ENCODE measurements at regions not wholly inside any gene's neighbourhood (a gene's known extent, or its start where the extent isn't known, plus 50 kb on each side); places are given as distances from the start of the nearest gene placed in this dataset.

DNA sequence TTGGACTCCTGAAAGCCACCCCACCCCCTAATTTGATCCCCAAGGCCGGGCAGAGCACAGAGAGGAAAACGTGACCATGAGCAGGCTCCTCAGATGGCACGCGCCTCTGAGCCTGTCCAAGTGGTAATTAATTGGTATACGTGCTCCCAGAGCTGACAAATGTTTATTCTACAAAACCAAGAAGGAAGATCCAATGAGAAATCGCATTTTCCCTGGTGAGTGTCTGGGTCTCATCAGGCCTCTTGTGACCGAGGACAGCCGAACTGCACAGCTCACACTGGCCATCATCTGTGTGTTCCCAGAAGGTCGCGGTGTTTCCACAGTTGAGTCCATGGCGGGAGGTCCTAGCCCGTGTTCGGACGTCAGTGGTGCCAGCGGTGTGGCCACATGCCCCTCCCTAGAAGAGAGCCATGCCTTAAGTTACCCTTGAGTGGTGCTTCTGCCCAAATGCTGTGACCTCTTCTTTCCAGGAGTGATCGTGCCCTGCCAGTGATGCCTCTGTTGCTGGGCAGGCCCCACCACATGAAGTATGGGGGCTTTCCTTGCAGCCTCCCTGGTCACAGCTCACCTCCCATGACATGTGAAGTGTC, 317.5 kb upstream of the RTL1 start:
- no peak for DNase-seq (ENCODE audit: low spot score)
- TF ChIP-seq, protein P1, sequence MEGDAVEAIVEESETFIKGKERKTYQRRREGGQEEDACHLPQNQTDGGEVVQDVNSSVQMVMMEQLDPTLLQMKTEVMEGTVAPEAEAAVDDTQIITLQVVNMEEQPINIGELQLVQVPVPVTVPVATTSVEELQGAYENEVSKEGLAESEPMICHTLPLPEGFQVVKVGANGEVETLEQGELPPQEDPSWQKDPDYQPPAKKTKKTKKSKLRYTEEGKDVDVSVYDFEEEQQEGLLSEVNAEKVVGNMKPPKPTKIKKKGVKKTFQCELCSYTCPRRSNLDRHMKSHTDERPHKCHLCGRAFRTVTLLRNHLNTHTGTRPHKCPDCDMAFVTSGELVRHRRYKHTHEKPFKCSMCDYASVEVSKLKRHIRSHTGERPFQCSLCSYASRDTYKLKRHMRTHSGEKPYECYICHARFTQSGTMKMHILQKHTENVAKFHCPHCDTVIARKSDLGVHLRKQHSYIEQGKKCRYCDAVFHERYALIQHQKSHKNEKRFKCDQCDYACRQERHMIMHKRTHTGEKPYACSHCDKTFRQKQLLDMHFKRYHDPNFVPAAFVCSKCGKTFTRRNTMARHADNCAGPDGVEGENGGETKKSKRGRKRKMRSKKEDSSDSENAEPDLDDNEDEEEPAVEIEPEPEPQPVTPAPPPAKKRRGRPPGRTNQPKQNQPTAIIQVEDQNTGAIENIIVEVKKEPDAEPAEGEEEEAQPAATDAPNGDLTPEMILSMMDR (IDR thresholded peaks at IDR 0.05; ENCODE audit: extremely low read depth, missing control alignments), result no peak

DNA sequence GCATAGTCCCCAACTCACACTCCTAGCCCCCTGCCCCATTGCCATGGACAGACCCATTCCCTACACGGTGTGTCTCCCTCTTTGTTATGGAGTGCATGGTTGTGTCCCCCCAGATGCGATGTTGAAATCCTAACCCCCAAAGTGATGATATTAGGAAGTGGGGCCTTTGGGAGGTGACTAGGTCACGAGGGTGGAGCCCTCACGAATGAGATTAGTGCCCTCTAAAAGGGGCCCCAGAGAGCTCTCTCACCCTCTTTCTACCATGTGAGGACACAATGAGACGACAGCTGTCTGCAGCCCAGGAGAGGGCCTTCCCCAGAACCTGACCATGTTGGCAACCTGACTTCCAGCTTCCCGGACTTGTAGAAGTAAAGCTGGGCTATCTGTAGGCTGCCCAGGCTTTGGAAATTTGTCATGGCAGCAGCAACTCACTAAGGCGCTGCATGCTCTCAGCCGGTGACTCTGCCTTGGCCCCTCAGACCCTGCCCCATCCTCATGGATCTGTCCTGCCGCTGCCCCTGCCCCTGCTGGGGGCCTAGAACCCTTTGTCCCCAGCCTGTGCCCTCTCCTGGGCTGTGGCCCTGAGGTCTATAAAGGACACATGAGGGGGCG, 318.1 kb upstream of the RTL1 start:
- TF ChIP-seq, protein P1 (IDR thresholded peaks at IDR 0.05; ENCODE audit: extremely low read depth, missing control alignments), result no peak
- no peak for DNase-seq (ENCODE audit: low spot score)

DNA sequence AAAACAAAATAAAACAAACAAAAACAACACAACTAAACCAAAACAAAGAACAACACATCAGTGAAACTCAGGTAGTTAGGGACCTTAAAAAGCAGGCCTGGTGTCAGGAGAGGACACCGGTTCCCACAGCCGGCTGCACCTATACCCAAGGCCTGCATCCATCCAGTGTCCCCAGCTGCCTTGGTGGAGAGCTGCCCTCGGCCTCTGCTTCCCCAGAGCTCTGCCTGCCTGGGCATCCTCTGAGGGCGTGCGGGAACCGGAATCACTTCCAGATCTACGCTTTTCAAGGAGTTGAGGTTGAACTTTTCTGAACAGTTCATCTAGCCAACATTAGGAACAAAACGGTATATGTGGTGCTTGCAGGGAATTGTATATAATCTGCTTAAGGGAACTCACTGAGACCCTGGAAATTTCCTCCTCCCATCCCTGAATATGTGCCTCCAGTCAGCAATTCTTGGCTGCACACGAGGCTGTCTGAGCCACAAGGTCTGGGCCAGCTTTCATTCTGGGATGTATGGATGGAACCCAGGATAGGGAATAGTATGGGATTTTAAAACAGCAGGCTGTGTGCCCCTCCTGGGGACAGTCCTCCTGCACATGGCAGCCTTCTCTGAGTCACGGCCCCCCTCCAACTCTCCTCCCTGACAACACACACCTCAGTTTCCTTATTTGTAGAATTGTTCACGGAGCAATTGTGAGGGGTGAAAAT, 319.0 kb upstream of the RTL1 start:
- TF ChIP-seq, protein P1 (IDR thresholded peaks at IDR 0.05; ENCODE audit: extremely low read depth, missing control alignments), result no peak
- no peak for DNase-seq (ENCODE audit: low spot score)

DNA sequence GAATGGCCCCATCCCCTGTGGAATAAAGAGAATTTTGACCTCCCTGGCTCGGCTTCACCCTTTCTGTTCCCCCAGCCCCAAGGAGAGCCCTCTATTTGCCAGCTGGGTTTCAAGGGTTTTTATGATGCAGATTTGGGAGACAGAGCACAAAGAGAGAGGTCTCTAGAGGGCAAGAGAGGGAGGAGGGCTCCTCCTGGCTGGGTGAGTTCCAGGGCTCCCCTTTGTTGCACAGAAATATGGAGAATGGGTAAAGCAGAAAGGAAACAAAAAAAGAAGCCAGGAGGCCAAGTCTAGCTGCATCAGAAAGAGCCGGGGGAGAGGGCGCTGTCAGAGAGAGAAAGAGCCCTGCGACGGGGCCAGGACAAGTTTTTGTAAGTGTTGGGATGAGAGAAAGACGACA, 319.6 kb upstream of the RTL1 start:
- DNase-seq (ENCODE audit: low spot score), result no peak
- TF ChIP-seq, protein P1 (IDR thresholded peaks at IDR 0.05; ENCODE audit: extremely low read depth, missing control alignments), result no peak

DNA sequence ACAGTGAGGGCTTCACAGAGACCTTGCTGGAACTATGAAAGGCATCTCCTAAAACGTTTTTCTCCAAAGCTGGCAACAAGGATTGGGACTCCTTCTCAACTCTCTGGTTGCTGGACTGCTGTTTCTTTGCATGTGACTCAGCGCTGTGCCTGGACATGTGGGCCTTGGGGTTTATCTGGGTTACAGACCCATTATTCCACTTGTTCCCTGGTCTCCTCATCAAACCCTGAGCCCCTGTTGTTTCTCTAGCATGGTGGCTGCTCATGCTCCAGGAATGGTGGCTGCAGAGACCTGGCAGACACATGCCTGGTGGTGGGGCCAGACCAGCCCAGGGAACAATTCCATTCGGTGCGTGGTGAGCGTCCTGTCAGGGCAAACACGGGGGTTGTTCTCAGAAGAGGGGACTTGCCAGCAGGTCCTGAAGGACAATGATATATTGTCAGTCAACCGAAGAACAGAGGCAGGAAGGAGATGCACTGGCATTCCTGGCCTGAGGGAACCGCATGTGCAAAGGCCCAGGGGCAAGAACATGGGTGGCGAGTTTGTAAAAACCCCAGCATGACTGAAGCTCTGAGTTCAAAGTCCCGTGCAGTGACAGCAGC, 320.1 kb upstream of the RTL1 start:
- TF ChIP-seq, protein P1 (IDR thresholded peaks at IDR 0.05; ENCODE audit: extremely low read depth, missing control alignments), result no peak
- DNase-seq (ENCODE audit: low spot score), result no peak

DNA sequence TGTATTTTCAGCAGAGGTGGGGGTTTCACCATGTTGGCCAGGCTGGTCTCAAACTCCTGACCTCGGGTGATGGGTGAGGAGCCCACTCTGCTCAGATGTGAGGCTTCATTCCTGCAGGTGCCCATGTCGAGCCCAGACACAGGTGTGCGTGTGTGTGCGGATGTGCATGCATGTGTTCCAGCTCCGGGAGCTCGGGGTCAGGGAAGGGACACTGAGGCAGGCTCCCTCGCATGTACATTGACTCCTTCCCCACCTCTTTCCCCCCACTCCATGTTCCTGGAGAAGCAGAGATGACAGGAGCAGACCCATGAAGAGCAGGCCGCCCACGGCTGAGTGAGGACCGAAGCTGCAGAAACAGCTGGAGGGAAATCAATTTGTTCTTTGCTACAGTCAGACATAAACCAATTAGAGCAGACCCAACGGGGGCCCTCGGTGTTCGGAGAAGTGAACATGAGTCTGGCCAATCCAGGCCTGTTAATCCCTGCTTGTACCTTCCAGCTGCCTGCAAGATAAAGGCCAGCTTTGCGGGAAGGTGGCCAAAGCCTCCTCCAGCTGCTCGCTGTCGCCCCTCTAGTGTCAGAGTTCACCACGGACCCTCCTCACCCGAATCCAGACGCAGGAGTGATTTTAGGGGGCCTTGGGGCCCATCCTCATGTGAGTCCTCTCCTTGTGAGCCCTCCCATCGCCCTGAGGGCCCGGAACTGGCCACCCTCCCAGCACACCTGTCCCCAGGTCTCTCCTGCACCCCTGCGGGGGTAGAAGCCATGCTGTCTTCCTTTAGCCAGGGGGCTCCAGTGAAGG, 321.0 kb upstream of the RTL1 start:
- TF ChIP-seq, protein P1 (IDR thresholded peaks at IDR 0.05; ENCODE audit: extremely low read depth, missing control alignments), result no peak
- DNase-seq (ENCODE audit: low spot score), result no peak

All from GM20000 (cell line).